PC-9 (cell line): ENCODE measurements at regions not wholly inside any gene's neighbourhood (a gene's known extent, or its start where the extent isn't known, plus 50 kb on each side); places are given as distances from the start of the nearest gene placed in this dataset.
A peak's percentile ranks its signal among the peaks of the same experiment; 100 is the strongest.

Experiments
- BruUV-seq: library from RNA; stranded (reverse); fragments of 400-500 nt; replicated peaks from 2 replicates; lab custom pipeline; 2021; lab: Mats Ljungman, UMichigan
- CTCF ChIA-PET: fragments of 300-600 bp; sonication (Branson Sonifier 250); formaldehyde crosslinking; loops from one replicate; lab custom pipeline; 2022; ENCODE audit warnings: antibody characterized with exemption; lab: Charles Lee
- POLR2A ChIA-PET: fragments of 300-600 bp; sonication (Branson Sonifier 250); formaldehyde crosslinking; loops from one replicate; lab custom pipeline; 2022; ENCODE audit warnings: antibody characterized with exemption; ENCODE audit not compliant: unreplicated experiment; lab: Charles Lee
- DNase-seq, 2 experiments: peaks; one replicate each; pipeline versions ENCODE4 v3.0.0 to v3.0.0-alpha.2; 2015 to 2022; ENCODE audit warnings: mixed read lengths in 1 of 2
- H2AFZ ChIP-seq: fragments of 200-600 bp; sonication (generic); 2 replicates; pipeline ENCODE4 v1.8.1; 2017; ENCODE audit warnings: antibody characterized with exemption
- H3F3A ChIP-seq: fragments of 200-600 bp; sonication (generic); 2 replicates; pipeline ENCODE4 v1.8.1; 2017; ENCODE audit warnings: antibody characterized with exemption, mild to moderate bottlenecking, low read depth; ENCODE audit not compliant: insufficient read depth
- H3K27ac ChIP-seq: fragments of 200-600 bp; sonication (generic); 2 replicates; pipeline ENCODE4 v1.6.1; 2016; ENCODE audit warnings: mixed run types
- H3K27me3 ChIP-seq: fragments of 200-600 bp; sonication (generic); 2 replicates; pipeline ENCODE4 v1.6.1; 2016; ENCODE audit warnings: low read depth, mixed run types; ENCODE audit not compliant: insufficient read depth
- H3K36me3 ChIP-seq: fragments of 200-600 bp; sonication (generic); 2 replicates; pipeline ENCODE4 v1.6.1; 2016; ENCODE audit warnings: low read depth, mixed run types
- H3K4me1 ChIP-seq: fragments of 200-600 bp; sonication (generic); replicated peaks from 2 replicates; pipeline ENCODE4 v1.6.1; 2016; ENCODE audit warnings: mixed run types; ENCODE audit not compliant: insufficient read depth
- H3K4me2 ChIP-seq: fragments of 200-600 bp; sonication (generic); 2 replicates; pipeline ENCODE4 v1.6.1; 2017; ENCODE audit warnings: mixed run types
- H3K4me3 ChIP-seq: fragments of 200-600 bp; sonication (generic); 2 replicates; pipeline ENCODE4 v1.6.1; 2016; ENCODE audit warnings: mixed run types
- H3K79me2 ChIP-seq: fragments of 200-600 bp; sonication (generic); 2 replicates; pipeline ENCODE4 v1.6.1; 2017; ENCODE audit warnings: low read depth, mixed run types
- H3K9me2 ChIP-seq: fragments of 200-600 bp; sonication (generic); 2 replicates; pipeline ENCODE4 v1.8.1; 2017; ENCODE audit warnings: mild to moderate bottlenecking; ENCODE audit not compliant: insufficient read depth
- H3K9me3 ChIP-seq: fragments of 200-600 bp; sonication (generic); 2 replicates; pipeline ENCODE4 v1.8.1; 2016; ENCODE audit warnings: low read depth; ENCODE audit not compliant: insufficient read depth
- H4K20me1 ChIP-seq: fragments of 200-600 bp; sonication (generic); 2 replicates; pipeline ENCODE4 v1.8.1; 2017; ENCODE audit not compliant: insufficient read depth
- CTCF ChIP-seq: fragments of 200-600 bp; sonication (generic); conservative IDR thresholded peaks from 2 replicates; pipeline ENCODE4 v1.6.1; 2017; ENCODE audit warnings: mixed run types, antibody characterized with exemption, mild to moderate bottlenecking, moderate library complexity
- EZH2 ChIP-seq: fragments of 200-600 bp; sonication (generic); IDR thresholded peaks from 2 replicates; pipeline ENCODE4 v1.8.0; 2017; ENCODE audit warnings: antibody characterized with exemption, low read depth
- intact Hi-C: fragments of 100-400 bp; cut with micrococcal nuclease; formaldehyde crosslinking; loops from one replicate; pipeline ENCODE4 v1.10.0; 2022; ENCODE audit not compliant: unreplicated experiment

- Histone ChIP-seq H3K79me2 (no peaks in the 10 kb centered on the region), H3K9me3 (no peaks in the 10 kb centered on the region), H3K36me3 (no peaks in the 10 kb centered on the region), H3K4me2 (peak overlapping the region; percentile 59), H3K27me3 (no peaks in the 10 kb centered on the region), H3F3A (peaks cover 17% of the 10 kb centered on the region; the same call in 1 of the 2 replicates), H3K9me2 (no peaks in the 10 kb centered on the region), H3K4me3 (no peak overlapping the region), H4K20me1 (no peaks in the 10 kb centered on the region), H3K4me1 (peaks cover 28% of the 10 kb centered on the region), H2AFZ (no peak overlapping the region), H3K27ac (peak overlapping the region; percentile 77)
- ChIA-PET CTCF (no interaction called here), POLR2A (no interaction called here)
- TF ChIP-seq EZH2 (no peak), CTCF (no peak)
- intact Hi-C loops = no loop called here
- peak in 1 of 2 experiments; percentile 65 for DNase-seq
- BruUV-seq = no TSS peak
Observed at GRCh38 chr18:45340884-45341283, 274.4 kb upstream of the SLC14A2 start.

- intact Hi-C loops = no loop called here
- H3K4me1 ChIP-seq = peaks cover 23% of the 10 kb centered on the region
- no peaks in the 10 kb centered on the region for H3K27me3 ChIP-seq
- 0 out of 2 replicates have a peak overlapping the region, but pooled peaks have one; percentile 10 for H3K4me2 ChIP-seq
- peaks cover 15% of the 10 kb centered on the region; the same call in 1 of the 2 replicates for H3F3A ChIP-seq
- no peaks in the 10 kb centered on the region for H3K9me2 ChIP-seq
- H4K20me1 ChIP-seq = no peaks in the 10 kb centered on the region
- 0 out of 2 replicates have a peak overlapping the region, but pooled peaks have one; percentile 11 for H3K27ac ChIP-seq
- CTCF ChIA-PET = no interaction called here
- TF ChIP-seq EZH2 = no peak
- TF ChIP-seq CTCF = no peak
- no TSS peak for BruUV-seq
- H3K9me3 ChIP-seq = peaks cover 3% of the 10 kb centered on the region; the same call in 1 of the 2 replicates
- no peak for DNase-seq
- no peak overlapping the region for H2AFZ ChIP-seq
- H3K36me3 ChIP-seq = no peaks in the 10 kb centered on the region
- H3K79me2 ChIP-seq = no peaks in the 10 kb centered on the region
- H3K4me3 ChIP-seq = no peak overlapping the region
- POLR2A ChIA-PET = no interaction called here
Observed at GRCh38 chr18:45341454-45341853, 273.8 kb upstream of the SLC14A2 start.

- CTCF ChIA-PET = no interaction called here
Observed at GRCh38 chr18:45342166-45342565, 273.1 kb upstream of the SLC14A2 start.

More at GRCh38 chr18:45342166-45342565, 273.1 kb upstream of the SLC14A2 start:
- H3K36me3 ChIP-seq = no peaks in the 10 kb centered on the region
- peaks cover 15% of the 10 kb centered on the region; the same call in 1 of the 2 replicates for H3F3A ChIP-seq
- no peak overlapping the region for H2AFZ ChIP-seq
- DNase-seq = no peak
- H3K27ac ChIP-seq = no peak overlapping the region
- peaks cover 23% of the 10 kb centered on the region for H3K4me1 ChIP-seq
- TF ChIP-seq EZH2 (no peak), CTCF (no peak)
- H3K4me2 ChIP-seq = no peak overlapping the region
- BruUV-seq = no TSS peak
- H3K9me2 ChIP-seq = no peaks in the 10 kb centered on the region
- POLR2A ChIA-PET = no interaction called here
- no peaks in the 10 kb centered on the region for H4K20me1 ChIP-seq
- peaks cover 4% of the 10 kb centered on the region; the same call in 1 of the 2 replicates for H3K9me3 ChIP-seq
- H3K4me3 ChIP-seq = no peak overlapping the region
- H3K27me3 ChIP-seq = no peaks in the 10 kb centered on the region
- H3K79me2 ChIP-seq = no peaks in the 10 kb centered on the region
- intact Hi-C loops = no loop called here
